GM23338 (cell line): ENCODE measurements at regions not wholly inside any gene's neighbourhood (a gene's known extent, or its start where the extent isn't known, plus 50 kb on each side); places are given as distances from the start of the nearest gene placed in this dataset.

Source experiments
- CREB1 ChIP-seq: fragments of 250-450 bp; sonication (Bioruptor Pico); IDR thresholded peaks from 2 replicates; pipeline ENCODE4 v1.5.0; 2020; ENCODE audit warnings: low read depth, mild to moderate bottlenecking, moderate library complexity
- EZH2 ChIP-seq: fragments of 200-600 bp; sonication (generic); IDR thresholded peaks from one replicate; pipeline ENCODE4 v1.8.0; 2017; ENCODE audit warnings: antibody characterized with exemption, mild to moderate bottlenecking, low read depth; ENCODE audit not compliant: unreplicated experiment
- EZH2phosphoT487 ChIP-seq: fragments of 200-600 bp; sonication (generic); IDR thresholded peaks from one replicate; pipeline ENCODE4 v1.8.1; 2018; ENCODE audit warnings: antibody characterized with exemption; ENCODE audit not compliant: unreplicated experiment
- JUNB ChIP-seq: IDR thresholded peaks from one replicate; pipeline ENCODE4 v1.6.1; 2016; ENCODE audit warnings: antibody characterized with exemption; ENCODE audit not compliant: unreplicated experiment
- NANOG ChIP-seq: IDR thresholded peaks from 2 replicates; pipeline ENCODE4 v1.6.1; 2016; ENCODE audit warnings: antibody characterized with exemption, borderline replicate concordance
- POLR2AphosphoS5 ChIP-seq: IDR thresholded peaks from 2 replicates; pipeline ENCODE4 v1.6.1; 2016; ENCODE audit warnings: antibody characterized with exemption, low read depth
- REST ChIP-seq: IDR thresholded peaks from one replicate; pipeline ENCODE4 v1.6.1; 2018; ENCODE audit warnings: antibody characterized with exemption; ENCODE audit not compliant: unreplicated experiment
- ZNF331 ChIP-seq: fragments of 250-450 bp; sonication (Bioruptor Pico); IDR thresholded peaks from 2 replicates; pipeline ENCODE4 v1.5.0; 2020; ENCODE audit warnings: low read depth, mild to moderate bottlenecking, moderate library complexity
- ZNF462 ChIP-seq: fragments of 250-450 bp; sonication (Bioruptor Pico); IDR thresholded peaks from 2 replicates; pipeline ENCODE4 v1.5.0; 2020; ENCODE audit warnings: mild to moderate bottlenecking, moderate library complexity
- TF ChIP-seq, protein P1 (sequence below), 2 experiments: fragments of 200-600 bp in 1 of 2; sonication (generic) in 1 of 2; conservative IDR thresholded peaks; 2 replicates each; pipeline versions ENCODE4 v1.5.1 to v1.6.1; 2016 to 2017; ENCODE audit warnings: antibody characterized with exemption in 2 of 2, low read depth in 2 of 2, mild to moderate bottlenecking in 2 of 2, moderate library complexity in 1 of 2

- TF ChIP-seq, protein P1, sequence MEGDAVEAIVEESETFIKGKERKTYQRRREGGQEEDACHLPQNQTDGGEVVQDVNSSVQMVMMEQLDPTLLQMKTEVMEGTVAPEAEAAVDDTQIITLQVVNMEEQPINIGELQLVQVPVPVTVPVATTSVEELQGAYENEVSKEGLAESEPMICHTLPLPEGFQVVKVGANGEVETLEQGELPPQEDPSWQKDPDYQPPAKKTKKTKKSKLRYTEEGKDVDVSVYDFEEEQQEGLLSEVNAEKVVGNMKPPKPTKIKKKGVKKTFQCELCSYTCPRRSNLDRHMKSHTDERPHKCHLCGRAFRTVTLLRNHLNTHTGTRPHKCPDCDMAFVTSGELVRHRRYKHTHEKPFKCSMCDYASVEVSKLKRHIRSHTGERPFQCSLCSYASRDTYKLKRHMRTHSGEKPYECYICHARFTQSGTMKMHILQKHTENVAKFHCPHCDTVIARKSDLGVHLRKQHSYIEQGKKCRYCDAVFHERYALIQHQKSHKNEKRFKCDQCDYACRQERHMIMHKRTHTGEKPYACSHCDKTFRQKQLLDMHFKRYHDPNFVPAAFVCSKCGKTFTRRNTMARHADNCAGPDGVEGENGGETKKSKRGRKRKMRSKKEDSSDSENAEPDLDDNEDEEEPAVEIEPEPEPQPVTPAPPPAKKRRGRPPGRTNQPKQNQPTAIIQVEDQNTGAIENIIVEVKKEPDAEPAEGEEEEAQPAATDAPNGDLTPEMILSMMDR (conservative IDR thresholded peaks at IDR 0.05; ENCODE audit: low read depth in 2 of 2): no peak
- TF ChIP-seq EZH2phosphoT487 (no peak), REST (no peak), CREB1 (CRISPR knock-in tag) (no peak), JUNB (no peak), ZNF462 (CRISPR knock-in tag) (no peak), POLR2AphosphoS5 (no peak), EZH2 (no peak), NANOG (no peak), ZNF331 (no peak)
These were observed 56.5 kb upstream of the HTR2A start for GRCh38 chr13:46953331-46953730.
